ENCODE measurements at regions not wholly inside any gene's neighbourhood (a gene's known extent, or its start where the extent isn't known, plus 50 kb on each side); places are given as distances from the start of the nearest gene placed in this dataset.

DNA sequence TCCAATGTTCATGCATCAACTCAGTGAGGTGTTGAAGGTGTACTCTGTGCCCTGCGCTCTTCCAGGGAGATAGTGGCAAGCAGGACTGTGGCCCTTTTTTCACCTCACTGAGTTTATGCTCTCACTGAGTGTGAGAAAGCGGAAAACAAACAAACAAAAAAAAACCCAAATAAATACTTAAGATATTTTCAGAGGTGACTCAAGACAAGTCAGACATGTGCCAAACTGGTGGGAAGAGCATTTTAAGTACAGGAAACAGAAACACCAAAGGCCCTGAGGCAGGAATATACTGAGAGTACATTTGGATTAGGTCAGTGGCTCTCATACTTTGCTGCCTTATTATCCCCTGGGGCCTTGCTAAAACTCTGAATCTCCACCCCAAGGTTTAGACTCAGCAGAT lies 111.9 kb upstream of the IGFBP3 start:
- no peaks in the 10 kb centered on the region for H3K4me1 ChIP-seq (ENCODE audit: insufficient read depth, low read length, poor library complexity, severe bottlenecking)
- no peak overlapping the region for H3K4me3 ChIP-seq (ENCODE audit: low read depth, low read length, poor library complexity, severe bottlenecking)
- TF ChIP-seq EZH2phosphoT487 (IDR thresholded peaks at IDR 0.05; ENCODE audit: borderline replicate concordance, low read depth, low read length), result no peak
- TF ChIP-seq, protein P1, sequence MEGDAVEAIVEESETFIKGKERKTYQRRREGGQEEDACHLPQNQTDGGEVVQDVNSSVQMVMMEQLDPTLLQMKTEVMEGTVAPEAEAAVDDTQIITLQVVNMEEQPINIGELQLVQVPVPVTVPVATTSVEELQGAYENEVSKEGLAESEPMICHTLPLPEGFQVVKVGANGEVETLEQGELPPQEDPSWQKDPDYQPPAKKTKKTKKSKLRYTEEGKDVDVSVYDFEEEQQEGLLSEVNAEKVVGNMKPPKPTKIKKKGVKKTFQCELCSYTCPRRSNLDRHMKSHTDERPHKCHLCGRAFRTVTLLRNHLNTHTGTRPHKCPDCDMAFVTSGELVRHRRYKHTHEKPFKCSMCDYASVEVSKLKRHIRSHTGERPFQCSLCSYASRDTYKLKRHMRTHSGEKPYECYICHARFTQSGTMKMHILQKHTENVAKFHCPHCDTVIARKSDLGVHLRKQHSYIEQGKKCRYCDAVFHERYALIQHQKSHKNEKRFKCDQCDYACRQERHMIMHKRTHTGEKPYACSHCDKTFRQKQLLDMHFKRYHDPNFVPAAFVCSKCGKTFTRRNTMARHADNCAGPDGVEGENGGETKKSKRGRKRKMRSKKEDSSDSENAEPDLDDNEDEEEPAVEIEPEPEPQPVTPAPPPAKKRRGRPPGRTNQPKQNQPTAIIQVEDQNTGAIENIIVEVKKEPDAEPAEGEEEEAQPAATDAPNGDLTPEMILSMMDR (conservative IDR thresholded peaks at IDR 0.05; ENCODE audit: low read length), result no peak
- no peak overlapping the region for H3K4me2 ChIP-seq (ENCODE audit: low read length)
- intact Hi-C loops (cut with micrococcal nuclease; ENCODE audit: unreplicated experiment), result no loop called here
- no peaks in the 10 kb centered on the region for H4K20me1 ChIP-seq (ENCODE audit: insufficient read depth, low read length)
- H3K79me2 ChIP-seq (ENCODE audit: insufficient read depth, low read depth, low read length), result no peaks in the 10 kb centered on the region
- no peak overlapping the region for H2AFZ ChIP-seq (ENCODE audit: low read length)
- no peaks in the 10 kb centered on the region for H3K9me2 ChIP-seq (ENCODE audit: insufficient read depth, low read length)
- CTCF ChIA-PET (ENCODE audit: unreplicated experiment), result no interaction called here
- no peaks in the 10 kb centered on the region for H3K36me3 ChIP-seq (ENCODE audit: insufficient read depth, low read length)
- H3K9me3 ChIP-seq (ENCODE audit: low read length), result no peaks in the 10 kb centered on the region
- no peak for DNase-seq (ENCODE audit: low spot score)
- POLR2A ChIA-PET, result no interaction called here
- no peak overlapping the region for H3K27ac ChIP-seq (ENCODE audit: low read depth, low read length, poor library complexity, severe bottlenecking)
- no TSS peak for BruUV-seq (replicated peaks)

DNA sequence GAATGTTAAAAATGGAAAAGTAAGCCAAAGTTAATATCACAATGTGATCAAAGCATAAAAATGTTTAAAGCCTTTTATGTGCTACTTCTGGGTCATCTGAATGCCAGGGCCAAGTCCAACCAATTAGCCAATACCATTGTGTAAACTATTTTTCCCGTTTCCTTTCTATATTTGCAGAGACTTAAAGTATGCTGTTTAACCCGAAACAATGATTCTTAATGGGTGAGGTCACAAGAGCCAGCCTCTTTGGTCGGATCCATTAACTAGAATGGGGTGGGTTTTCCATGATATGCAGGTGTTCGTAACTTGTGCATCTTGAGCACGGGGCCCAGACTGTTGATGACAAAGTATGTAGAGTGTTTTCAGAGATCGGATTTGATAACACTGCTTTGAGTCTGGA lies 111.3 kb upstream of the IGFBP3 start:
- BruUV-seq (replicated peaks), result no TSS peak
- Histone ChIP-seq H3K4me3 (ENCODE audit: low read depth, low read length, poor library complexity, severe bottlenecking) (no peak overlapping the region), H3K4me1 (ENCODE audit: insufficient read depth, low read length, poor library complexity, severe bottlenecking) (no peaks in the 10 kb centered on the region), H3K9me3 (ENCODE audit: low read length) (no peaks in the 10 kb centered on the region), H3K79me2 (ENCODE audit: insufficient read depth, low read depth, low read length) (no peaks in the 10 kb centered on the region), H3K36me3 (ENCODE audit: insufficient read depth, low read length) (no peaks in the 10 kb centered on the region), H3K4me2 (ENCODE audit: low read length) (no peak overlapping the region), H2AFZ (ENCODE audit: low read length) (no peak overlapping the region), H3K27ac (ENCODE audit: low read depth, low read length, poor library complexity, severe bottlenecking) (no peak overlapping the region), H3K9me2 (ENCODE audit: insufficient read depth, low read length) (no peaks in the 10 kb centered on the region), H4K20me1 (ENCODE audit: insufficient read depth, low read length) (no peaks in the 10 kb centered on the region)
- POLR2A ChIA-PET, result no interaction called here
- intact Hi-C loops (cut with micrococcal nuclease; ENCODE audit: unreplicated experiment), result no loop called here
- DNase-seq (ENCODE audit: low spot score), result no peak
- CTCF ChIA-PET (ENCODE audit: unreplicated experiment), result no interaction called here
- no peak for TF ChIP-seq EZH2phosphoT487 (IDR thresholded peaks at IDR 0.05; ENCODE audit: borderline replicate concordance, low read depth, low read length)
- TF ChIP-seq, protein P1 (conservative IDR thresholded peaks at IDR 0.05; ENCODE audit: low read length), result no peak

DNA sequence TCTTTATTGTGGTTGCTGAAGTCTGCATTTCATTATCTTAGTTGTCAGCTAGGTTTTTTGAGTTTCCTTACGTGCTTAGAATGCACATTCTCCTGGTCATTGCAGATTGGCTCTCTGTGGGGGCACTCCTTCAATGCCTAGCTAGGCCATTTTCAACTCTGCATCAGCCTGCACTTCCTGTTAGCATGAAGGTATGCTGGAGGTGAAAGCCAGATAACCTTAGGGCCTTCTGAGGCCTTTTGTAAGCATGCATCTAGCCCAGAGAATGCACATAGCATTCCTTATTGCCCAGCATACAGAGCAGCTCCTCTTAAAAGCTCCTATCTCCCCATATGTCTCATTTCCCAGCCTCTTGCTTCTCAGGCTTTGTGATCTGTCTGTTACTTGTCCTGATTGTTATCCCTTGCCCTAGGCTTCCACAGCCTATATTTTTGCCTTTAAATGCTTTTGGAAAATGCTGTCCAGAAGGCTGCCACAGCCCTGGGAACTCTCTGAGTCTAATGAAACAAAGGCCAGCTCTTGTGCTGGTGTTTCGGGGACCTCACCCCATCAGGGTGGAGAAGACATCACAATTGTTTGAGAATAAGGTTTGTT lies 108.1 kb upstream of the IGFBP3 start:
- H3K36me3 ChIP-seq (ENCODE audit: insufficient read depth, low read length), result no peaks in the 10 kb centered on the region
- ChIA-PET CTCF (ENCODE audit: unreplicated experiment) (interaction anchor here (0.5 kb wide), 1 partner anchor 62 kb away, joined by 4 read pairs; no protein-coding TSS in a partner anchor), POLR2A (no interaction called here)
- no peaks in the 10 kb centered on the region for H3K4me1 ChIP-seq (ENCODE audit: insufficient read depth, low read length, poor library complexity, severe bottlenecking)
- no peak overlapping the region for H3K4me3 ChIP-seq (ENCODE audit: low read depth, low read length, poor library complexity, severe bottlenecking)
- intact Hi-C loops (cut with micrococcal nuclease; ENCODE audit: unreplicated experiment), result no loop called here
- no peaks in the 10 kb centered on the region for H3K79me2 ChIP-seq (ENCODE audit: insufficient read depth, low read depth, low read length)
- no peak overlapping the region for H3K27ac ChIP-seq (ENCODE audit: low read depth, low read length, poor library complexity, severe bottlenecking)
- H3K9me3 ChIP-seq (ENCODE audit: low read length), result no peaks in the 10 kb centered on the region
- TF ChIP-seq, protein P1 (conservative IDR thresholded peaks at IDR 0.05; ENCODE audit: low read length), result no peak
- no peak for TF ChIP-seq EZH2phosphoT487 (IDR thresholded peaks at IDR 0.05; ENCODE audit: borderline replicate concordance, low read depth, low read length)
- H3K4me2 ChIP-seq (ENCODE audit: low read length), result no peak overlapping the region
- no peak overlapping the region for H2AFZ ChIP-seq (ENCODE audit: low read length)
- no TSS peak for BruUV-seq (replicated peaks)
- no peaks in the 10 kb centered on the region for H4K20me1 ChIP-seq (ENCODE audit: insufficient read depth, low read length)
- no peak for DNase-seq (ENCODE audit: low spot score)
- H3K9me2 ChIP-seq (ENCODE audit: insufficient read depth, low read length), result no peaks in the 10 kb centered on the region
